DMS53 treated with DMSO at 0.1 percent for 48 hours (cell line): ENCODE measurements at regions not wholly inside any gene's neighbourhood (a gene's known extent, or its start where the extent isn't known, plus 50 kb on each side); places are given as distances from the start of the nearest gene placed in this dataset.

ENCODE experiments used
- DNase-seq: peaks from one replicate; lab custom pipeline; 2025; ENCODE audit not compliant: unreplicated experiment; lab: John Stamatoyannopoulos, UW

GRCh38 chr7:155863721-155864151, 51.5 kb upstream of the SHH start:
- no peak for DNase-seq

GRCh38 chr7:155862123-155862892, 50.0 kb upstream of the SHH start:
- DNase-seq = no peak
